ENCODE measurements at regions not wholly inside any gene's neighbourhood (a gene's known extent, or its start where the extent isn't known, plus 50 kb on each side); places are given as distances from the start of the nearest gene placed in this dataset.

DNA sequence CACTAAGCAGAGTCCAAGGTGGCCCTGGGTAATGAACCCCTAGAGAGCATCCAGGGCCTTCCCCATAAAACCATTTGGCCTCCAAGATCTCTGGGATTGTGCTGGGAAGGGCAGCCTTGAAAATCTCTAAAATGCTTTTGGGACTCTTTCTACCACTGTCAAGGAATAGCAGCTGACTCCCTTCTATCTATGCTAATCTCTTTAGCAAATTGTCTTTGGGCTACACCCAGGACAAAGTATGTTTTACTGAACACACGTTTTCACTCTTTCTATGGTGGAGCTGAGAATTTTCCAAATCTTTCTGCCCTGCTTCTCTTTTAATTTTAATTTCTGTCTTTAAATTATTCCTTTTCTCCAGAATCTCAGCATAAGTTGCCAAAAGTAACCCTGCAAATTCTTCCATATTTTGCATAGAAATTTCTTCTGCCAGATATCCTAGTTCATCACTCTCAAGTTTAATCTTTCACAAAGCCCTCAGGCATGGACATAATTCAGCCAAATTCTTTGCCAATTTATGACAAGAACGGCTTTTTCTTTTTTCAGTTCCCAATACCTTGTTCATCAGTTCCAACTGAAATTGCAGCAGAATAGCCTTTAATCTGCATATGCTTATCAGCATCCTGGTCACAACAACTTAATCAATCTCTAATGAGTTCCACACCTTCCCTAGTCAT, 687.0 kb upstream of the ADGRL4 start:
- no peaks in the 10 kb centered on the region for H3K9me3 ChIP-seq (replicated peaks in 1 of 3)
- H3K4me1 ChIP-seq (replicated peaks in 1 of 2): no peaks in the 10 kb centered on the region
- no peak overlapping the region for H3K27ac ChIP-seq
- 38 to 62% (median 49%) methylated on average over 2 of the region's 2 CpGs for WGBS, 4 donors
- no peaks in the 10 kb centered on the region for H3K36me3 ChIP-seq (replicated peaks in 1 of 2)
- no peak for TF ChIP-seq POLR2A (IDR thresholded peaks at IDR 0.05)
- TF ChIP-seq, protein P1, sequence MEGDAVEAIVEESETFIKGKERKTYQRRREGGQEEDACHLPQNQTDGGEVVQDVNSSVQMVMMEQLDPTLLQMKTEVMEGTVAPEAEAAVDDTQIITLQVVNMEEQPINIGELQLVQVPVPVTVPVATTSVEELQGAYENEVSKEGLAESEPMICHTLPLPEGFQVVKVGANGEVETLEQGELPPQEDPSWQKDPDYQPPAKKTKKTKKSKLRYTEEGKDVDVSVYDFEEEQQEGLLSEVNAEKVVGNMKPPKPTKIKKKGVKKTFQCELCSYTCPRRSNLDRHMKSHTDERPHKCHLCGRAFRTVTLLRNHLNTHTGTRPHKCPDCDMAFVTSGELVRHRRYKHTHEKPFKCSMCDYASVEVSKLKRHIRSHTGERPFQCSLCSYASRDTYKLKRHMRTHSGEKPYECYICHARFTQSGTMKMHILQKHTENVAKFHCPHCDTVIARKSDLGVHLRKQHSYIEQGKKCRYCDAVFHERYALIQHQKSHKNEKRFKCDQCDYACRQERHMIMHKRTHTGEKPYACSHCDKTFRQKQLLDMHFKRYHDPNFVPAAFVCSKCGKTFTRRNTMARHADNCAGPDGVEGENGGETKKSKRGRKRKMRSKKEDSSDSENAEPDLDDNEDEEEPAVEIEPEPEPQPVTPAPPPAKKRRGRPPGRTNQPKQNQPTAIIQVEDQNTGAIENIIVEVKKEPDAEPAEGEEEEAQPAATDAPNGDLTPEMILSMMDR (IDR thresholded peaks at IDR 0.05): no peak
- no peak overlapping the region for H3K4me3 ChIP-seq
- H3K27me3 ChIP-seq: no peaks in the 10 kb centered on the region
- no peak for DNase-seq
- intact Hi-C loops (cut with DNase I): no loop called here

DNA sequence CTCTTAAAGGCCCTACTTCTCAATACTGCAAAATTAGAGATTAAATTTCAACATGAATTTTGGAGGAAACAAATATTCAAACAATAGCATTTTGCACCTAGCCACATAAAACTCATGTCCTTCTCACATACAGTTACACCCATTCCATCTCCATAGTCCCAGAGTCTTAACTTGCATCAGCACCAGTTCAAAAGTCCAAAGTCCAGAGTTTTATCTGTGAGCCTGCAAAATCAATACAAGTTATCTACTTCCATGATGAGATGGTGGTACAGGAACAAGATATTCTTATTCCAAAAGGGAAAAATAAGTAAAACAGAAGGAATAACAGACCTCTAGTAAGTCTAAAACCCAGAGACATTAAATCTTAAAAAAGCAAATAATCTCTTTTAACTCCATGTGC, 686.0 kb upstream of the ADGRL4 start:
- Histone ChIP-seq H3K9me3 (replicated peaks in 1 of 3) (no peaks in the 10 kb centered on the region), H3K27ac (no peak overlapping the region), H3K36me3 (replicated peaks in 1 of 2) (no peaks in the 10 kb centered on the region), H3K4me1 (replicated peaks in 1 of 2) (no peaks in the 10 kb centered on the region), H3K4me3 (no peak overlapping the region), H3K27me3 (no peaks in the 10 kb centered on the region)
- TF ChIP-seq, protein P1 (IDR thresholded peaks at IDR 0.05): no peak
- TF ChIP-seq POLR2A (IDR thresholded peaks at IDR 0.05): no peak
- no peak for DNase-seq
- intact Hi-C loops (cut with DNase I): no loop called here

DNA sequence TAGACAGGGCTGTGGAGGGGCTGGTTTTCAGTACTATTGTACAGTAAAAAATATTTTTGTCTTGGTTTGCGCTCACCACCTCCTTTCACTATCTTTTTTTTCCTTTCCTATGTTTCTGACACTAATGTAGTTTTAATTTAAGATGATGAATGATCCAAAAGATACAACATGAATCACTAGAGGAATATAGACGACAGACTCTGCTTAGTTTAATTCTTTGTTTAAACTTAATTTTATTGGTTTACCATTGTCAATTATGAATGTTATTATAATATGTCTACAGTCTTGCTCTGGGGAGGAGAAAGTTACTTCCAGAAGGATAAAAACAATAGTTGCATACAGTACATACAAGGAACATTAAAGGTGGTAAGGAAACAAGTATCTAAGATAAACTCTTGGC, 682.4 kb upstream of the ADGRL4 start:
- Histone ChIP-seq H3K36me3 (replicated peaks in 1 of 2) (no peaks in the 10 kb centered on the region), H3K4me3 (no peak overlapping the region), H3K4me1 (replicated peaks in 1 of 2) (no peaks in the 10 kb centered on the region), H3K27ac (no peak overlapping the region), H3K27me3 (no peaks in the 10 kb centered on the region), H3K9me3 (replicated peaks in 1 of 3) (no peaks in the 10 kb centered on the region)
- 70 to 80% (median 75%) methylated on average over 2 of the region's 2 CpGs for WGBS, 4 donors
- no peak for DNase-seq
- TF ChIP-seq, protein P1 (IDR thresholded peaks at IDR 0.05): no peak
- TF ChIP-seq POLR2A (IDR thresholded peaks at IDR 0.05): no peak
- intact Hi-C loops (cut with DNase I): no loop called here

DNA sequence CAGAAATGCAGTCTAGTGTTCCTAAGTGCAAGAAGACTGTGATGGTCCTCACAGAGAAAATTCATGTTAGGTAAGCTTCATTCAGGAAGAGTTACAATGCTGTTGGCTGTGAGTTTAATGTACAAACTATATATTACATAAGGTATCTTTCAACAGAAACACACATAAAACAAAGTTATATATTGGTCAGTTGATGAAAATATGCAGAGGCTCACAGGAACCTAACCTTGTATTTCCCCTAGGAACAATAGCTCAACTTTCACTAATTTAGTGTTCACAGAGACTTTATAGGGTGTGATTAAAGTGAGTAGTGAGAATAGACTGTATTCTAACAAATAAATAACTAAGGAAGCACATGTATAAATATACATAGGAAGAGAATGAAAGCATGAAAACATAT, 676.9 kb upstream of the ADGRL4 start:
- Histone ChIP-seq H3K4me1 (replicated peaks in 1 of 2) (no peaks in the 10 kb centered on the region), H3K4me3 (no peak overlapping the region), H3K9me3 (replicated peaks in 1 of 3) (no peaks in the 10 kb centered on the region), H3K27me3 (no peaks in the 10 kb centered on the region), H3K36me3 (replicated peaks in 1 of 2) (no peaks in the 10 kb centered on the region), H3K27ac (no peak overlapping the region)
- intact Hi-C loops (cut with DNase I): no loop called here
- DNase-seq: no peak
- TF ChIP-seq, protein P1 (IDR thresholded peaks at IDR 0.05): no peak
- no peak for TF ChIP-seq POLR2A (IDR thresholded peaks at IDR 0.05)

All from adrenal gland (tissue), 9 donors.